NCI-H1436 treated with DMSO at 0.1 percent for 48 hours (cell line): ENCODE measurements at regions not wholly inside any gene's neighbourhood (a gene's known extent, or its start where the extent isn't known, plus 50 kb on each side); places are given as distances from the start of the nearest gene placed in this dataset.

Source experiments
- DNase-seq: peaks from one replicate; lab custom pipeline; 2025; lab: John Stamatoyannopoulos, UW

GRCh38 chr18:28712172-28712571 lies 535.2 kb upstream of the CDH2 start:
- no peak for DNase-seq

- no peak for DNase-seq
Measured at GRCh38 chr18:28711096-28711495, 534.2 kb upstream of the CDH2 start.

GRCh38 chr18:28707006-28707405 lies 530.1 kb upstream of the CDH2 start:
- DNase-seq, result no peak

GRCh38 chr18:28706397-28706796 lies 529.5 kb upstream of the CDH2 start:
- no peak for DNase-seq

- no peak for DNase-seq
Measured at GRCh38 chr18:28705482-28705881, 528.6 kb upstream of the CDH2 start.

DNA sequence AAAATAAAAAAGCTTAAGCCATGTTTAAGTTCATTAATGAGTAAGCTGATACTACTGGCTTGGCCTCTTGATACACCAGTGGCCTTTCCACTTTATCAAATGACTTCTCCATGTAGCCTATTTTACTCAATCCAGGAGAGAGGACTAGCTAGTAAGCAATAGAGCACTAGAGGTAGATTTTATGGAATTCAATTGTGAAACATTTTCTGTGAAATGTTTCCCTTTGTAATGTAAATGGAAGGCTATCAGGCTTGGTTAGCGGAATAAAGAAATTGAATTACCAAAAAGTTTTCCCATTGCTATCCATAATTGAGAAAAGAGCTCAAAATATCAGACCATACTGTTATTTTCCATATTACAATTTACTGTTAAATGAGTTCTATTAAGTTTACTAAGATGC lies 515.4 kb upstream of the CDH2 start:
- DNase-seq, result no peak

GRCh38 chr18:28691496-28691840 lies 514.5 kb upstream of the CDH2 start:
- no peak for DNase-seq

- no peak for DNase-seq
Measured at GRCh38 chr18:28690836-28691495, 514.0 kb upstream of the CDH2 start.

- no peak for DNase-seq
Measured at GRCh38 chr18:28690100-28690499, 513.2 kb upstream of the CDH2 start.

DNA sequence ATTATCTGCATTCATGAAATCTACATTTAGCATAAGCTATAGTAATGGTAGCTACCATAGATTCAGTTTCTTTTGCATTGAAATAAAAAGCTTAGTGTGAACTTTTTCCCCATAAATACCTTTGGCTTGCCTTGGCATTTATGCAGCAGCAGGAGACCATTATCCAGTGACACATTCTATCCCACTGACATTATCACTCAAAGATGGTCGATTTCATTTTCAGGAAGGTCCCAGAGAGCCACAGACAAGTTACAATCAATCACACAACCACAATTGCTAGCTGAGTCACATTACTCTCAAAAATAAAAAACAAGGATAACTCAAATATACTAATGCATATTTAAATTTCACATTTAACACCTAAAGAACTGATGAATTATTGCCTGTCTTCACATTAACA lies 512.7 kb upstream of the CDH2 start:
- no peak for DNase-seq

GRCh38 chr18:28684746-28685355 lies 507.9 kb upstream of the CDH2 start:
- no peak for DNase-seq

DNA sequence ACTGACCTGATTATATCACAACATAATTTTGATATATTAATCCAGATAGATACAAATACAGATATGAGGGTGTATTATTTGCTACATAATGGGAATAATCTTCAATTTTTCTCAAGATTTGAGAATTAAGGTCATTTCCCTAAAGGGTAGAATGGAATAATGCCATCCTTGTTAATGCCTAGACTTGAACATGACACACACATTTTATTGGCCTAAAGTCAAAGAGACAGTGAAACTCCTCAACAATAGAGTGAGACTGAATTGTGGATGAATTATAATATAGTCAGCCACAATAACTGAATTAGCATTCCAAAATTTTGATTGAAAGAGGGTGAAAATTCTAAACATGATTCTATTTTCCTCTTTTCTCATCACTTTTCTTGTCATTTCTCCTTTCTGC lies 506.0 kb upstream of the CDH2 start:
- no peak for DNase-seq

DNA sequence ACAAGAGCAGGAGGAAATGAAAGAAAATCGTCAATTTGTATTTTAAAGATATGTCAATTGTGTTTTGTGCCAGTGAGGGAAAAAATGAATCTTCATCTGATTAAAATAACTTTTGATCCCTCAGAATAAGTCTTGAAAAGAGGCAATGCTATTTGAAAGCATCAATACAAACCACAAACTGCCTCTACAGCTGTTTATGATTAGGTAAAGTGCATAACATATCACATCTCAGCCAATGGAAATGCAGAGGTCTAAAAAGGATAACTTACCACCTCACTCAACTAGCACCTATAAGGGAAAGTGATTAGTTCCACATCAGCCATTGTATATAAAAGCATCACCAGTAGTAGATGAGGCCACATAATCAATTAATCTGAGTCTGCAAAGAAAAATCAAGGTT lies 492.2 kb upstream of the CDH2 start:
- DNase-seq, result no peak

DNA sequence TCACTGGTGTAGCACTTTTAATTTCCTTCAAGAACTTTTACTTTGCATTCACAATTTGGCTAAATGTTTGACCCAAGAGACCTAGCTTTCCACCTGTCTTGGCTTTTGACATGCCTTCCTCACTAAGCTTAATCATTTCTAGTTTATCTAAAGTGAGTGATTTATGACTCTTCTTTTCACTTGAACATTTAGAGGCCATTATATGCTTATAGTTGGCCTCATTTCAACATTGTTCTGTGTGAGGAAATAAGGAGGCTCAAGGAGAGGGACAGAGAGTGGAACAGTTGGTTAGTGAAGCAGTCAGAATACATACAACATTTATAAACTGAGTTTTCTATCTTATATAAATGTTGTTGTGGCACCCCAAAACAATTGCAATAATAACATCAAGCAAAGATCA lies 489.3 kb upstream of the CDH2 start:
- DNase-seq, result no peak

DNA sequence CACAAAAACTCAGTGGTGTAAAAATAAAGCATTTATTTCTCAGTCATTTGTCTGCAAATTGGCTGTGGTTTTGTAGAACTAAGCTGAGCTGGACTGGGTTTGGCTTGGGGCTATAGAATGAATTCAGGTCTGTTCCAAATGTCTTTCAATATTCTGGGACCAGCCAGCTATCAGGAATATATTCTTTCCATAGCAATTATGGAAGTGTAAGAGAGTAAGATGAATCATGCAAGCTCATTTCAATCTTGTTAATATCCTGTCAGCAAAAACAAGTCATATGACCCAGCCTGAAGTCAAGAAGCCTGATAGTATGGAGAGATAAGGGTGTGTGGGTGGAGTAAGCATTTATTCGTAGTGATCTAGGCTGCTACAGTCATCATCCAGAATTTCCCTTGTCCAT lies 481.0 kb upstream of the CDH2 start:
- DNase-seq, result no peak

GRCh38 chr18:28652654-28653053 lies 475.7 kb upstream of the CDH2 start:
- no peak for DNase-seq

GRCh38 chr18:28651298-28651697 lies 474.4 kb upstream of the CDH2 start:
- DNase-seq, result no peak

DNA sequence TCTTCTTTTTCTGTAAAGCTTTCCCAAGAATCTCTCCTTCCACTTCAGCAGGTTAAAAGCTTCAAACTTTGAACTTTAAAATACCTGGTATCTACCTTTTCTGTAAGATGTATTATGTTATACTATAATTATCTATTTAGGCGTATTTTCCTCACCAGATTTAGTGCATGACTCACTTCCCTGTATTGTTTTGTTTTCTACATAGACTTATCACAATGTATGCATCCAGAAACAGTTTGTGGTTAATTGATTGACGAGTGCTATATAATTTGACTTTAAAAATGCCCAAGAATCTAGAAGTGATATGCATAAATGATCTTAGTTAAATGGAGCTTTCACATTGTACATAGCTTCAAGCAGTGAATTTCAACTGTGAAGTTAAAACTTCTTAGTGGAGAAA lies 473.9 kb upstream of the CDH2 start:
- DNase-seq, result no peak

DNA sequence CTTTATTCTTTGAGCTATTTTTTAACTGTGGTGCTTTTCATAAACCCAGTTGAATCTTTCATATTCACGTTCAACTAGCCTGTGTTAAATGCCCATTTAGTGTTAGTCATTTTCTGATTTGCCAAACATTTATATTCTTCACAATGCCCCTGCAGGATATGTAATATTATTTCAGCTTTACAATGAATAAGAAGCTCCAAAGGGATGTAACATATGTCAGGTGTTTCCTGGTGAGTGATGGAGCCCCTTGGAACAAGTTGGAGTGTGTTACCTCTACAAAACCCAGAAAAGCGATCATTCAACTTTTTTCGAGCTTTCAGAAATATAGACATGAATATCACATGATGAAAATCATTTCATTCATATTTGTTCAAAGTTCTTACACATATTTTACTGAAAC lies 471.0 kb upstream of the CDH2 start:
- no peak for DNase-seq

- DNase-seq, result no peak
Measured at GRCh38 chr18:28637897-28638296, 461.0 kb upstream of the CDH2 start.

DNA sequence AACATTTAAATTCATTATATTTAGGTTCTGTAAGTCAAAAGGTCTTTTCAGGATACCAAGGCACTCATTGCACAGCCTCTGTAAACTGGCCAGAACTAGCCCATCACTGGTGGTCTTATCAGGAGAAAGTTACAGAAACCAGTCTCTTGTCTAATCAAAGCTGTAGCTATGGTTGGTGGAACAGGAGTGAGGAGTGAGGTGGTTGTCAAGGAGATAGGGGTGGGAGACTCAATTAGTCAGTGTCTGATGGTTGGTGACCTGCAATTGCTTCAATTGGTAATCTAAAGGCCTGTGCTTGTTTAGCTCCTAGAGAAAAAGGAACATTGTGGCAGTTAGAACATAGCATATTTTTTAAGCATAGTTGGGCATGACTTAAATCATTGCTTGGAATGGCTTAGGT lies 458.6 kb upstream of the CDH2 start:
- no peak for DNase-seq

GRCh38 chr18:28626756-28627155 lies 449.8 kb upstream of the CDH2 start:
- no peak for DNase-seq

DNA sequence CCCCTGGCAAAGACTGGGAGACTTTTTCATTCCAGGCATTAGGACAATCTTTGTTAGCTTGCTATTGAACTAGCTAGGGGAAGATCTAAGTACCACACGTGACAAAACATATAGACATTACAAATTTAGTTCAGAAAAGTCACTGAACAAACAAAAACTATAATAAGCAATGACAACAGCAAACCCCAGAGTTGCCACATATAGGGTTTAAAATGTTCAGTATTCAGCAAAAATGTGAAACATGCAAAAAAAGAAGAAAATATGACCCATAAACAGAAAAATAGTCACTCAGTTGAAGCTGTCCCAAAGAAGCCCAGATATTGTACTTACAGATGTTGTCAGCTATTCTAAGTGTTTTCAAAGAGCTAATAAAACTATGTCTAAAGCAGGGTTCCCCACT lies 431.1 kb upstream of the CDH2 start:
- no peak for DNase-seq

DNA sequence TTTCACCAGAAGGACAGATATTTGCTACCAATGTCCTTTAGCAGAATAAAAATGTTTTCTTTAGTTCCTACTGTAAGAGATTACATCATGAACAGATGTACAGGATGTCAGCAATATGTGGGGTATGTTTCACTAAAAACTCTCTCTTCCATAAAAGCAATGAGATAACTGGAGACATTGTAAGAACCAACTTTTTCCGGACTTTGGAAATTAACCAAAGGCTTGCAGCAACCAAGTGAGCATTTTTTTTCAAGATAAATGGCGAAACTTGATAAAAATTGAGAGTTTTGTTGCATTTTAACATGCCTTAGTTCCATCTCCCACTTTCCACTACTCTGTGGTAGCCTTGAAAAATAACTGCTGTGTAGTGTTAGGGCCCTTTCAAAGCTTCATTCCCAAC lies 429.8 kb upstream of the CDH2 start:
- DNase-seq, result no peak
